H9 (cell line): ENCODE measurements at regions not wholly inside any gene's neighbourhood (a gene's known extent, or its start where the extent isn't known, plus 50 kb on each side); places are given as distances from the start of the nearest gene placed in this dataset.

Source experiments
- DNase-seq: peaks from one replicate; pipeline ENCODE4 v3.0.0-alpha.2; 2017
- H2AFZ ChIP-seq: one replicate; pipeline ENCODE4 v1.6.1; 2013; ENCODE audit warnings: mild to moderate bottlenecking, low read length, control low read depth, moderate library complexity
- H2AK5ac ChIP-seq: 2 replicates; pipeline ENCODE4 v1.6.1; 2013; ENCODE audit warnings: low read length, control low read depth, mixed read lengths; ENCODE audit not compliant: insufficient read length
- H2BK120ac ChIP-seq: one replicate; pipeline ENCODE4 v1.6.1; 2013; ENCODE audit warnings: low read depth, mild to moderate bottlenecking, low read length, control low read depth, inconsistent platforms; ENCODE audit not compliant: poor library complexity, severe bottlenecking
- H2BK12ac ChIP-seq: 2 replicates; pipeline ENCODE4 v1.6.1; 2013; ENCODE audit warnings: low read length, control low read depth, mixed read lengths, low read depth; ENCODE audit not compliant: insufficient read length
- H2BK15ac ChIP-seq: 2 replicates; pipeline ENCODE4 v1.6.1; 2013; ENCODE audit warnings: low read depth, low read length, control low read depth
- H2BK20ac ChIP-seq: one replicate; pipeline ENCODE4 v1.6.1; 2013; ENCODE audit warnings: low read depth, mild to moderate bottlenecking, low read length, control low read depth, inconsistent platforms; ENCODE audit not compliant: poor library complexity, severe bottlenecking
- H2BK5ac ChIP-seq: 2 replicates; pipeline ENCODE4 v1.6.1; 2013; ENCODE audit warnings: low read length, control low read depth, mixed read lengths; ENCODE audit not compliant: insufficient read length
- H3K14ac ChIP-seq: 2 replicates; pipeline ENCODE4 v1.6.1; 2013; ENCODE audit warnings: low read length, control low read depth; ENCODE audit not compliant: insufficient read depth
- H3K18ac ChIP-seq: 2 replicates; pipeline ENCODE4 v1.6.1; 2013; ENCODE audit warnings: low read depth, mild to moderate bottlenecking, mixed read lengths, low read length, control low read depth; ENCODE audit not compliant: insufficient read length
- H3K23ac ChIP-seq: 2 replicates; pipeline ENCODE4 v1.6.1; 2013; ENCODE audit warnings: low read length, control low read depth, mixed read lengths, low read depth; ENCODE audit not compliant: insufficient read length
- H3K23me2 ChIP-seq: 2 replicates; pipeline ENCODE4 v1.6.1; 2013; ENCODE audit warnings: low read depth, mild to moderate bottlenecking, mixed read lengths, low read length, control low read depth; ENCODE audit not compliant: insufficient read length, poor library complexity, severe bottlenecking
- H3K27ac ChIP-seq: 2 replicates; pipeline ENCODE4 v1.5.1; 2013; ENCODE audit warnings: low read length, control low read depth, mixed read lengths, low read depth; ENCODE audit not compliant: insufficient read length
- H3K27me3 ChIP-seq: 2 replicates; pipeline ENCODE4 v1.6.1; 2013; ENCODE audit warnings: low read length, control low read depth, inconsistent platforms; ENCODE audit not compliant: insufficient read depth
- H3K4ac ChIP-seq: 2 replicates; pipeline ENCODE4 v1.6.1; 2013; ENCODE audit warnings: low read depth, mild to moderate bottlenecking, control low read depth, inconsistent platforms, low read length, moderate library complexity
- H3K4me1 ChIP-seq: 2 replicates; pipeline ENCODE4 v1.6.1; 2013; ENCODE audit warnings: low read length, control low read depth, inconsistent platforms; ENCODE audit not compliant: insufficient read depth
- H3K4me2 ChIP-seq: 2 replicates; pipeline ENCODE4 v1.6.1; 2013; ENCODE audit warnings: low read length, control low read depth, mixed read lengths; ENCODE audit not compliant: insufficient read length, insufficient read depth
- H3K56ac ChIP-seq: 2 replicates; pipeline ENCODE4 v1.6.1; 2013; ENCODE audit warnings: low read depth, mild to moderate bottlenecking, mixed read lengths, low read length, control low read depth; ENCODE audit not compliant: insufficient read length
- H3K79me1 ChIP-seq: 2 replicates; pipeline ENCODE4 v1.6.1; 2013; ENCODE audit warnings: low read depth, mild to moderate bottlenecking, moderate library complexity, low read length, control low read depth, inconsistent platforms; ENCODE audit not compliant: insufficient read depth, poor library complexity, severe bottlenecking
- H3K79me2 ChIP-seq: 2 replicates; pipeline ENCODE4 v1.6.1; 2013; ENCODE audit warnings: low read length, control low read depth, inconsistent platforms; ENCODE audit not compliant: insufficient read depth
- H3K9ac ChIP-seq: 2 replicates; pipeline ENCODE4 v1.6.1; 2013; ENCODE audit warnings: low read length, control low read depth, mixed read lengths; ENCODE audit not compliant: insufficient read length; ENCODE audit errors: extremely low read depth
- H3K9me3 ChIP-seq: one replicate; pipeline ENCODE4 v1.6.1; 2013; ENCODE audit warnings: low read depth, low read length, inconsistent platforms; ENCODE audit not compliant: control insufficient read depth
- H3T11ph ChIP-seq: one replicate; pipeline ENCODE4 v1.6.1; 2013; ENCODE audit warnings: mild to moderate bottlenecking, low read length, control low read depth, inconsistent platforms
- H4K20me1 ChIP-seq: one replicate; pipeline ENCODE4 v1.6.1; 2013; ENCODE audit not compliant: control insufficient read depth, insufficient read length, insufficient read depth
- H4K5ac ChIP-seq: 2 replicates; pipeline ENCODE4 v1.6.1; 2013; ENCODE audit warnings: low read depth, mild to moderate bottlenecking, mixed read lengths, low read length, control low read depth; ENCODE audit not compliant: insufficient read length
- H4K8ac ChIP-seq: replicated peaks from 2 replicates; pipeline ENCODE4 v1.6.1; 2013; ENCODE audit warnings: low read length, control low read depth, mixed read lengths, low read depth; ENCODE audit not compliant: insufficient read length
- H4K91ac ChIP-seq: 2 replicates; pipeline ENCODE4 v1.6.1; 2013; ENCODE audit warnings: low read depth, mild to moderate bottlenecking, moderate library complexity, mixed read lengths, low read length, control low read depth; ENCODE audit not compliant: insufficient read length
- H3K27ac Mint-ChIP-seq, 3 experiments: 2 replicates in 2 of 3; 3 replicates in 1 of 3; pipeline ENCODE4 v1.8.0; 2020 to 2021; ENCODE audit warnings: mixed read lengths in 3 of 3, mild to moderate bottlenecking in 1 of 3, moderate library complexity in 1 of 3
- H3K27me3 Mint-ChIP-seq: 2 replicates; pipeline ENCODE4 v1.8.0; 2021; ENCODE audit warnings: low read depth, mild to moderate bottlenecking, moderate library complexity, mixed read lengths
- H3K36me3 Mint-ChIP-seq, 3 experiments: 2 replicates in 2 of 3; 3 replicates in 1 of 3; pipeline ENCODE4 v1.8.0; 2020 to 2021; ENCODE audit warnings: low read depth in 3 of 3, mixed read lengths in 3 of 3; ENCODE audit not compliant: insufficient read depth in 1 of 3
- H3K4me1 Mint-ChIP-seq, 2 experiments: 2 replicates each; pipeline ENCODE4 v1.8.0; 2020; ENCODE audit warnings: mixed read lengths in 2 of 2
- H3K4me3 Mint-ChIP-seq, 2 experiments: 2 replicates in 1 of 2; 3 replicates in 1 of 2; pipeline ENCODE4 v1.8.0; 2020 to 2021; ENCODE audit warnings: mild to moderate bottlenecking in 2 of 2, mixed read lengths in 2 of 2, moderate library complexity in 1 of 2
- H3K9me3 Mint-ChIP-seq, 2 experiments: 2 replicates in 1 of 2; 3 replicates in 1 of 2; pipeline ENCODE4 v1.8.0; 2020; ENCODE audit warnings: mild to moderate bottlenecking in 2 of 2, mixed read lengths in 2 of 2, moderate library complexity in 1 of 2
- CTCF ChIP-seq: fragments of 200-600 bp; sonication (generic); conservative IDR thresholded peaks from 3 replicates; pipeline ENCODE4 v1.8.0; 2021; ENCODE audit warnings: antibody characterized with exemption, mild to moderate bottlenecking
- WGBS: extraction: QIAGEN DNeasy Blood & Tissue Kit; methylation state at CpG from one replicate; pipeline ENCODE4 v1.1.7; 2013; ENCODE audit warnings: missing lambda C conversion rate, low lambda C conversion rate, mixed read lengths; ENCODE audit not compliant: insufficient read length; ENCODE audit errors: extremely low coverage; 5-methylcytosine and 5-hydroxymethylcytosine counted together

- Histone ChIP-seq H4K5ac (no peak overlapping the region), H3K79me1 (no peaks in the 10 kb centered on the region), H2BK5ac (no peak overlapping the region), H3K56ac (no peak overlapping the region), H2BK15ac (no peak overlapping the region), H2AFZ (no peak overlapping the region), H3K79me2 (no peaks in the 10 kb centered on the region), H3K14ac (no peak overlapping the region), H4K91ac (no peak overlapping the region), H3K4me2 (no peak overlapping the region), H3K18ac (no peak overlapping the region), H3K4me1 (no peaks in the 10 kb centered on the region), H3K27ac (no peak overlapping the region), H3K23ac (no peak overlapping the region), H3K9me3 (no peaks in the 10 kb centered on the region), H3K4ac (no peak overlapping the region), H2BK20ac (no peak overlapping the region), H3T11ph (no peak overlapping the region), H4K20me1 (no peaks in the 10 kb centered on the region), H2BK120ac (no peak overlapping the region), H4K8ac (no peak overlapping the region), H2BK12ac (no peak overlapping the region), H3K27me3 (no peaks in the 10 kb centered on the region), H3K9ac (no peak overlapping the region), H2AK5ac (no peak overlapping the region), H3K23me2 (no peaks in the 10 kb centered on the region)
- WGBS = no CpG with 5 or more reads among the region's 2 CpGs
- H3K4me1 Mint-ChIP-seq = no peaks in the 10 kb centered on the region
- H3K36me3 Mint-ChIP-seq = peaks cover 0 to 2% (median 0%) of the 10 kb centered on the region in 3 experiments; a peak in 1 of 7 replicates
- no peak overlapping the region for H3K4me3 Mint-ChIP-seq
- TF ChIP-seq CTCF = no peak
- H3K27ac Mint-ChIP-seq = no peak overlapping the region
- no peaks in the 10 kb centered on the region for H3K27me3 Mint-ChIP-seq
- DNase-seq = no peak
- peaks cover 10 to 49% of the 10 kb centered on the region in 2 experiments for H3K9me3 Mint-ChIP-seq
Measured at GRCh38 chr21:23729331-23729730, 1878.0 kb downstream of the MRPL39 start.
